HepG2 (cell line): ENCODE measurements at regions not wholly inside any gene's neighbourhood (a gene's known extent, or its start where the extent isn't known, plus 50 kb on each side); places are given as distances from the start of the nearest gene placed in this dataset.

Source experiments
- ATAC-seq: fragments of 200-7000 bp; cut with Tn5 transposase; 3 replicates; pipeline ENCODE4 v1.9.1; 2020; ENCODE audit warnings: mild to moderate bottlenecking, moderate library complexity
- BruUV-seq: library from RNA; stranded (reverse); fragments of 400-500 nt; replicated peaks from 2 replicates; lab custom pipeline; 2021; lab: Mats Ljungman, UMichigan
- CTCF ChIA-PET: fragments of 300-600 bp; formaldehyde crosslinking; extraction: SDS; loops from one replicate; lab custom pipeline; 2021; ENCODE audit warnings: low total read pairs, inconsistent platforms, low intra/inter-chr PET ratio; lab: Yijun Ruan, JAX
- POLR2A ChIA-PET: fragments of 350-600 bp; sonication (Branson Sonifier 250); formaldehyde crosslinking; loops from one replicate; lab custom pipeline; 2020; ENCODE audit warnings: antibody characterized with exemption, inconsistent platforms; lab: Yijun Ruan, JAX
- DNase-seq: peaks from one replicate; pipeline ENCODE4 v3.0.0-alpha.2; 2015; ENCODE audit warnings: low spot score
- FAIRE-seq: peaks from 3 replicates; lab custom pipeline; 2011; peaks lifted over from hg19 to GRCh38; lab: Jason Lieb, UNC
- H2AFZ ChIP-seq: one replicate; pipeline ENCODE4 v1.6.1; 2011; ENCODE audit warnings: low read length, inconsistent platforms
- H3K27ac ChIP-seq: fragments of 300-600 bp; 3 replicates; pipeline ENCODE4 v1.8.0; 2011; ENCODE audit warnings: mixed run types, mild to moderate bottlenecking, mixed read lengths, low read length, inconsistent platforms; ENCODE audit not compliant: insufficient read depth; ENCODE audit errors: extremely low read length
- H3K27me3 ChIP-seq, 2 experiments: fragments of 200-600 bp in 1 of 2; 2 replicates in 1 of 2; 3 replicates in 1 of 2; pipeline versions ENCODE4 v1.6.0 to v1.8.0; 2011; ENCODE audit warnings: low read length in 2 of 2, mild to moderate bottlenecking in 2 of 2, moderate library complexity in 2 of 2, inconsistent platforms in 1 of 2; ENCODE audit not compliant: insufficient read depth in 2 of 2, control insufficient read depth in 1 of 2
- H3K36me3 ChIP-seq, 2 experiments: fragments of 200-600 bp in 1 of 2; replicated peaks in 1 of 2; 2 replicates in 1 of 2; 3 replicates in 1 of 2; pipeline versions ENCODE4 v1.5.1 to v1.8.0; 2011; ENCODE audit warnings: low read length in 2 of 2, inconsistent platforms in 1 of 2; ENCODE audit not compliant: insufficient read depth in 2 of 2, control insufficient read depth in 1 of 2
- H3K4me1 ChIP-seq: 2 replicates; pipeline ENCODE4 v1.5.1; 2012; ENCODE audit warnings: low read length, inconsistent platforms; ENCODE audit not compliant: insufficient read depth
- H3K4me2 ChIP-seq: 2 replicates; pipeline ENCODE4 v1.6.0; 2011; ENCODE audit warnings: low read depth, low read length, inconsistent platforms
- H3K4me3 ChIP-seq, 3 experiments: fragments of 200-600 bp in 1 of 3; sonication (generic), shearing (Covaris generic) in 1 of 3; replicated peaks in 1 of 3; 2 replicates each; pipeline ENCODE4 v1.5.1; 2011 to 2016; ENCODE audit warnings: low read length in 3 of 3, inconsistent platforms in 2 of 3, low read depth in 2 of 3, mild to moderate bottlenecking in 2 of 3, control low read depth in 1 of 3, mixed read lengths in 1 of 3; ENCODE audit not compliant: insufficient read depth in 1 of 3
- H3K79me2 ChIP-seq: one replicate; pipeline ENCODE4 v1.6.1; 2011; ENCODE audit warnings: low read length, inconsistent platforms; ENCODE audit not compliant: insufficient read depth
- H3K9ac ChIP-seq: 2 replicates; pipeline ENCODE4 v1.6.0; 2011; ENCODE audit warnings: mild to moderate bottlenecking, low read depth, low read length, inconsistent platforms; ENCODE audit not compliant: insufficient read depth
- H3K9me3 ChIP-seq: 2 replicates; pipeline ENCODE4 v1.5.1; 2012; ENCODE audit warnings: mild to moderate bottlenecking, low read length
- H4K20me1 ChIP-seq: 2 replicates; pipeline ENCODE4 v1.6.0; 2011; ENCODE audit warnings: inconsistent platforms, mild to moderate bottlenecking, low read length, moderate library complexity; ENCODE audit not compliant: insufficient read depth
- MAFF ChIP-seq: IDR thresholded peaks from 2 replicates; pipeline ENCODE4 v1.6.1; 2011; ENCODE audit warnings: low read depth, low read length, improper control_type of control experiment
- MAFK ChIP-seq, 2 experiments: IDR thresholded peaks in 1 of 2; conservative IDR thresholded peaks in 1 of 2; 2 replicates each; pipeline ENCODE4 v1.6.1; 2011; ENCODE audit warnings: improper control_type of control experiment in 2 of 2, low read length in 2 of 2
- SMAD9 ChIP-seq: sonication (generic); formaldehyde crosslinking; IDR thresholded peaks from 2 replicates; pipeline ENCODE4 v1.5.1; 2020; ENCODE audit warnings: mild to moderate bottlenecking, missing genetic modification reagents
- ZKSCAN8 ChIP-seq: IDR thresholded peaks from 2 replicates; pipeline ENCODE4 v1.6.1; 2016; ENCODE audit warnings: borderline replicate concordance, missing genetic modification reagents, missing compliant biosample characterization
- ZNF879 ChIP-seq: sonication (generic); formaldehyde crosslinking; IDR thresholded peaks from 2 replicates; pipeline ENCODE4 v1.8.1; 2023; ENCODE audit warnings: missing genetic modification reagents
- in situ Hi-C: cut with HindIII; loops from 2 replicates; pipeline ENCODE4 v1.10.0; 2017; ENCODE audit warnings: low pct_unique_long_range_greater_than_20kb; ENCODE audit not compliant: extremely low pct_ligation_motif_present
- intact Hi-C: fragments of 100-400 bp; cut with micrococcal nuclease; formaldehyde crosslinking; loops from one replicate; pipeline ENCODE4 v1.10.0; 2022; ENCODE audit not compliant: unreplicated experiment
- TF ChIP-seq, protein P1 (sequence below): IDR thresholded peaks from 2 replicates; pipeline ENCODE4 v1.4.0; 2020; ENCODE audit warnings: mild to moderate bottlenecking, missing genetic modification reagents

DNA sequence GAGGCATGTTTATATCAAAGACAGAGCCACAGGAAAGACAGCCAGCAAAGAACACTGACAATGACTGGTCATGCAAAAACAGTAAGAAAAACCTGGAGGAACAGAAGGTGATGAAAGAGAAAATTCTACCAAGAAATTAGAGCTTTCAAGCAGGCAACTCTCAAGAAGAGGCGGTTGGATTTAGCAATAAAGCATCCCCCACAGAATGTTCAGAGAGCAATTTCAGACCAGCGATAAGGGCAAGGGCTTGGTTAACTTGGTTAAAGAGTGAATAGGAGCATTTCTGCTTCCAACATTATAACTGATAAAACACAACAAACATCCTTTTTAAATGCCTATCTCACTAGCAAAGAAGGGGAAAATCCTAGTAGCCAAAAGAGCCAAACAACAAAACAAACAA, 68.0 kb upstream of the NCKAP5 start (continued):
- TF ChIP-seq, protein P1, sequence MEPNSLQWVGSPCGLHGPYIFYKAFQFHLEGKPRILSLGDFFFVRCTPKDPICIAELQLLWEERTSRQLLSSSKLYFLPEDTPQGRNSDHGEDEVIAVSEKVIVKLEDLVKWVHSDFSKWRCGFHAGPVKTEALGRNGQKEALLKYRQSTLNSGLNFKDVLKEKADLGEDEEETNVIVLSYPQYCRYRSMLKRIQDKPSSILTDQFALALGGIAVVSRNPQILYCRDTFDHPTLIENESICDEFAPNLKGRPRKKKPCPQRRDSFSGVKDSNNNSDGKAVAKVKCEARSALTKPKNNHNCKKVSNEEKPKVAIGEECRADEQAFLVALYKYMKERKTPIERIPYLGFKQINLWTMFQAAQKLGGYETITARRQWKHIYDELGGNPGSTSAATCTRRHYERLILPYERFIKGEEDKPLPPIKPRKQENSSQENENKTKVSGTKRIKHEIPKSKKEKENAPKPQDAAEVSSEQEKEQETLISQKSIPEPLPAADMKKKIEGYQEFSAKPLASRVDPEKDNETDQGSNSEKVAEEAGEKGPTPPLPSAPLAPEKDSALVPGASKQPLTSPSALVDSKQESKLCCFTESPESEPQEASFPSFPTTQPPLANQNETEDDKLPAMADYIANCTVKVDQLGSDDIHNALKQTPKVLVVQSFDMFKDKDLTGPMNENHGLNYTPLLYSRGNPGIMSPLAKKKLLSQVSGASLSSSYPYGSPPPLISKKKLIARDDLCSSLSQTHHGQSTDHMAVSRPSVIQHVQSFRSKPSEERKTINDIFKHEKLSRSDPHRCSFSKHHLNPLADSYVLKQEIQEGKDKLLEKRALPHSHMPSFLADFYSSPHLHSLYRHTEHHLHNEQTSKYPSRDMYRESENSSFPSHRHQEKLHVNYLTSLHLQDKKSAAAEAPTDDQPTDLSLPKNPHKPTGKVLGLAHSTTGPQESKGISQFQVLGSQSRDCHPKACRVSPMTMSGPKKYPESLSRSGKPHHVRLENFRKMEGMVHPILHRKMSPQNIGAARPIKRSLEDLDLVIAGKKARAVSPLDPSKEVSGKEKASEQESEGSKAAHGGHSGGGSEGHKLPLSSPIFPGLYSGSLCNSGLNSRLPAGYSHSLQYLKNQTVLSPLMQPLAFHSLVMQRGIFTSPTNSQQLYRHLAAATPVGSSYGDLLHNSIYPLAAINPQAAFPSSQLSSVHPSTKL (CRISPR knock-in tag): no peak

- in situ Hi-C loops: no loop called here
- BruUV-seq: no TSS peak
- Histone ChIP-seq H3K9ac (no peak overlapping the region), H2AFZ (no peak overlapping the region), H3K4me3 (no peak overlapping the region), H3K27me3 (no peaks in the 10 kb centered on the region), H4K20me1 (no peaks in the 10 kb centered on the region), H3K36me3 (no peaks in the 10 kb centered on the region), H3K4me1 (no peaks in the 10 kb centered on the region), H3K4me2 (no peak overlapping the region), H3K9me3 (no peaks in the 10 kb centered on the region), H3K79me2 (no peaks in the 10 kb centered on the region), H3K27ac (no peak overlapping the region)
- intact Hi-C loops: no loop called here
- ATAC-seq (no peak), FAIRE-seq (no peak), DNase-seq (no peak)
- TF ChIP-seq ZKSCAN8 (CRISPR knock-in tag): no peak
- TF ChIP-seq SMAD9 (CRISPR knock-in tag): no peak
- TF ChIP-seq MAFF: peak; percentile 77
- TF ChIP-seq MAFK (conservative IDR thresholded peaks at IDR 0.05 in 1 of 2, IDR thresholded peaks at IDR 0.05 in 1 of 2; ENCODE audit: low read length in 2 of 2): peak; percentile 67 to 89
- TF ChIP-seq ZNF879 (CRISPR knock-in tag): no peak
- ChIA-PET CTCF (no interaction called here), POLR2A (no interaction called here)
Observed at GRCh38 chr2:133640103-133640502, 71.8 kb upstream of the NCKAP5 start.
